Esophagus squamous epithelium (tissue), 4 donors: ENCODE measurements at regions not wholly inside any gene's neighbourhood (a gene's known extent, or its start where the extent isn't known, plus 50 kb on each side); places are given as distances from the start of the nearest gene placed in this dataset.

Experiments
- CTCF ChIP-seq, 6 experiments: fragments of 450-650 bp in 4 of 6; fragments of 200-600 bp in 2 of 6; sonication (generic) in 2 of 6; IDR thresholded peaks; one replicate each; pipeline ENCODE4 v1.5.1; 2016 to 2019; ENCODE audit warnings: antibody characterized with exemption in 6 of 6, mild to moderate bottlenecking in 4 of 6, moderate library complexity in 4 of 6
- POLR2A ChIP-seq, 4 donors: fragments of 450-650 bp; IDR thresholded peaks; one replicate each; pipeline ENCODE4 v1.6.1; 2017; ENCODE audit warnings: antibody characterized with exemption in 4 of 4, mild to moderate bottlenecking in 4 of 4, moderate library complexity in 3 of 4

DNA sequence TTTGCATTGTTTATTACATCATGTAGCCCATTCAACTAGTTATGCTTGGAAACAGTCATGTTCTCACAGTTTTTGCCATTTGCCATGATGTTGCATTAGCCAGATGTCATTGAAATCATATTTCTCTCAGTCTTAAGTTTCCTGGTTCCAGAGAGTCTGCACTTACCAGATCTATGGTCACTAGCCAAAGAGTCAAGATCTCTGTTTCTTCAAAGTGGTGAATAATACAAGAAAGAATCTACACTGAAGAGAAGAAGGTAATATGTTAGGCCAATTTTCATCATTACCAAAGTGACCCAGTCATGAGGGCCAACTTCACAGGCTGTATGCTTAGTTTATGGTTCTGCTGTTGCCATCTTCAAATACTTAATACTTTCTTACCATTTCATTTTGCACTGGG, 89.0 kb upstream of the PHYHIPL start:
- TF ChIP-seq CTCF (IDR thresholded peaks at IDR 0.05): no peak
- TF ChIP-seq POLR2A (IDR thresholded peaks at IDR 0.05): no peak
